GM18520 (cell line): ENCODE measurements at regions not wholly inside any gene's neighbourhood (a gene's known extent, or its start where the extent isn't known, plus 50 kb on each side); places are given as distances from the start of the nearest gene placed in this dataset.

Source experiments
- ATAC-seq: cut with Tn5 transposase; IDR thresholded peaks from one replicate; pipeline ENCODE4 v1.9.1; 2021; ENCODE audit not compliant: unreplicated experiment

GRCh38 chr13:58043971-58044370, 412.4 kb downstream of the PCDH17 start:
- no peak for ATAC-seq

GRCh38 chr13:58048670-58049069, 417.1 kb downstream of the PCDH17 start:
- ATAC-seq, result no peak

- no peak for ATAC-seq
Measured at GRCh38 chr13:58051396-58051795, 419.9 kb downstream of the PCDH17 start.

GRCh38 chr13:58051807-58052375, 420.3 kb downstream of the PCDH17 start:
- ATAC-seq, result no peak

- ATAC-seq, result no peak
Measured at GRCh38 chr13:58056426-58056825, 424.9 kb downstream of the PCDH17 start.

GRCh38 chr13:58059624-58060023, 428.1 kb downstream of the PCDH17 start:
- no peak for ATAC-seq

GRCh38 chr13:58080806-58081205, 449.3 kb downstream of the PCDH17 start:
- no peak for ATAC-seq

GRCh38 chr13:58081301-58081820, 449.8 kb downstream of the PCDH17 start:
- no peak for ATAC-seq

- ATAC-seq, result no peak
Measured at GRCh38 chr13:58083064-58083463, 451.5 kb downstream of the PCDH17 start.

GRCh38 chr13:58085274-58085673, 453.7 kb downstream of the PCDH17 start:
- no peak for ATAC-seq

GRCh38 chr13:58085819-58086218, 454.3 kb downstream of the PCDH17 start:
- ATAC-seq, result no peak

- no peak for ATAC-seq
Measured at GRCh38 chr13:58087566-58087965, 456.0 kb downstream of the PCDH17 start.

GRCh38 chr13:58093394-58093793, 461.9 kb downstream of the PCDH17 start:
- ATAC-seq, result no peak

GRCh38 chr13:58097831-58098230, 466.3 kb downstream of the PCDH17 start:
- ATAC-seq, result no peak

- ATAC-seq, result no peak
Measured at GRCh38 chr13:58119351-58119750, 487.8 kb downstream of the PCDH17 start.

- no peak for ATAC-seq
Measured at GRCh38 chr13:58119804-58120203, 488.3 kb downstream of the PCDH17 start.

GRCh38 chr13:58126496-58126895, 495.0 kb downstream of the PCDH17 start:
- ATAC-seq, result no peak

GRCh38 chr13:58134012-58134411, 502.5 kb downstream of the PCDH17 start:
- ATAC-seq, result no peak

- ATAC-seq, result no peak
Measured at GRCh38 chr13:58134525-58134924, 503.0 kb downstream of the PCDH17 start.

GRCh38 chr13:58142952-58143351, 511.4 kb downstream of the PCDH17 start:
- ATAC-seq, result no peak

GRCh38 chr13:58144616-58145015, 513.1 kb downstream of the PCDH17 start:
- no peak for ATAC-seq

GRCh38 chr13:58151452-58151851, 519.9 kb downstream of the PCDH17 start:
- no peak for ATAC-seq

GRCh38 chr13:58160980-58161379, 529.4 kb downstream of the PCDH17 start:
- no peak for ATAC-seq
